ENCODE measurements at regions not wholly inside any gene's neighbourhood (a gene's known extent, or its start where the extent isn't known, plus 50 kb on each side); places are given as distances from the start of the nearest gene placed in this dataset.

- Mint-ChIP-seq H3K27ac (no peak overlapping the region), H3K36me3 (ENCODE audit: low read depth) (no peaks in the 10 kb centered on the region), H3K27me3 (ENCODE audit: insufficient read depth) (peaks cover 4% of the 10 kb centered on the region), H3K4me1 (ENCODE audit: low read depth) (peaks cover 29% of the 10 kb centered on the region), H3K9me3 (no peaks in the 10 kb centered on the region), H3K4me3 (no peak overlapping the region)
- DNase-seq = no peak
- no peak for TF ChIP-seq CTCF (IDR thresholded peaks at IDR 0.05)
These were observed 93.9 kb upstream of the SPATA13 start for GRCh38 chr13:24066405-24067295.

- no peak for TF ChIP-seq CTCF (IDR thresholded peaks at IDR 0.05)
- DNase-seq = peak; percentile 40
- Mint-ChIP-seq H3K36me3 (ENCODE audit: low read depth) (no peaks in the 10 kb centered on the region), H3K27me3 (ENCODE audit: insufficient read depth) (peaks cover 7% of the 10 kb centered on the region), H3K4me1 (ENCODE audit: low read depth) (peaks cover 34% of the 10 kb centered on the region), H3K9me3 (no peaks in the 10 kb centered on the region), H3K4me3 (no peak overlapping the region), H3K27ac (no peak overlapping the region)
These were observed 92.0 kb upstream of the SPATA13 start for GRCh38 chr13:24068472-24068871.

- no peaks in the 10 kb centered on the region for H3K36me3 Mint-ChIP-seq (ENCODE audit: low read depth)
- TF ChIP-seq CTCF (IDR thresholded peaks at IDR 0.05) = no peak
- peaks cover 35% of the 10 kb centered on the region for H3K4me1 Mint-ChIP-seq (ENCODE audit: low read depth)
- H3K27ac Mint-ChIP-seq = 0 out of 2 replicates have a peak overlapping the region, but pooled peaks have one; percentile 34
- H3K9me3 Mint-ChIP-seq = no peaks in the 10 kb centered on the region
- no peak for DNase-seq
- peaks cover 7% of the 10 kb centered on the region for H3K27me3 Mint-ChIP-seq (ENCODE audit: insufficient read depth)
- H3K4me3 Mint-ChIP-seq = no peak overlapping the region
These were observed 89.5 kb upstream of the SPATA13 start for GRCh38 chr13:24071016-24071415.

- DNase-seq = peak; percentile 37
- Mint-ChIP-seq H3K4me3 (no peak overlapping the region), H3K36me3 (ENCODE audit: low read depth) (no peaks in the 10 kb centered on the region), H3K9me3 (no peaks in the 10 kb centered on the region), H3K4me1 (ENCODE audit: low read depth) (peaks cover 41% of the 10 kb centered on the region), H3K27me3 (ENCODE audit: insufficient read depth) (peaks cover 5% of the 10 kb centered on the region; the same call in 1 of the 2 replicates), H3K27ac (peak overlapping the region; percentile 34; the same call in 1 of the 2 replicates)
- no peak for TF ChIP-seq CTCF (IDR thresholded peaks at IDR 0.05)
These were observed 89.0 kb upstream of the SPATA13 start for GRCh38 chr13:24071423-24072075.

- H3K27ac Mint-ChIP-seq = no peak overlapping the region
- no peak overlapping the region for H3K4me3 Mint-ChIP-seq
- no peaks in the 10 kb centered on the region for H3K9me3 Mint-ChIP-seq
These were observed 86.9 kb upstream of the SPATA13 start for GRCh38 chr13:24073657-24074056.

More at GRCh38 chr13:24073657-24074056, 86.9 kb upstream of the SPATA13 start:
- peaks cover 6% of the 10 kb centered on the region for H3K27me3 Mint-ChIP-seq (ENCODE audit: insufficient read depth)
- TF ChIP-seq CTCF (IDR thresholded peaks at IDR 0.05) = no peak
- H3K36me3 Mint-ChIP-seq (ENCODE audit: low read depth) = no peaks in the 10 kb centered on the region
- no peak for DNase-seq
- peaks cover 35% of the 10 kb centered on the region for H3K4me1 Mint-ChIP-seq (ENCODE audit: low read depth)
